ENCODE measurements at regions not wholly inside any gene's neighbourhood (a gene's known extent, or its start where the extent isn't known, plus 50 kb on each side); places are given as distances from the start of the nearest gene placed in this dataset.

DNA sequence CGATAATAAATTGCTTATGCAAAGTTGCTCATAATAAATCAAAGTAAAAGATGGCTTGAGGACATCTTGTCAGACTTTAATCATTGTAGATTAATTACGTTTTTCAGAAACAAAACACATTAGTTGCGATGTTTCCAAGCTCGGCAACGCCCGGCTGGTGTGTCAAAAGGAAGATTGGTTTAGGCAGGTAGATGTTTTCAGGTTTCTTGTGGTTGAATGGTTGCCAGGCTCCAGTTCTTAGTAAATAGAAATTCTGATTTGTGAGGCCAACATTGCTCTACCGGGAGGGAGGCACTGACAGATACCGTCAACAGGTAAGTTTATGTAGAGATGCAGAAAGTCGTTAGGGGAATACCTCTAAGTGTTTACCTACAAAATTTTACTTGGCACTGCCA is 280.3 kb downstream of the NPR3 start:
- DNase-seq: no peak

DNA sequence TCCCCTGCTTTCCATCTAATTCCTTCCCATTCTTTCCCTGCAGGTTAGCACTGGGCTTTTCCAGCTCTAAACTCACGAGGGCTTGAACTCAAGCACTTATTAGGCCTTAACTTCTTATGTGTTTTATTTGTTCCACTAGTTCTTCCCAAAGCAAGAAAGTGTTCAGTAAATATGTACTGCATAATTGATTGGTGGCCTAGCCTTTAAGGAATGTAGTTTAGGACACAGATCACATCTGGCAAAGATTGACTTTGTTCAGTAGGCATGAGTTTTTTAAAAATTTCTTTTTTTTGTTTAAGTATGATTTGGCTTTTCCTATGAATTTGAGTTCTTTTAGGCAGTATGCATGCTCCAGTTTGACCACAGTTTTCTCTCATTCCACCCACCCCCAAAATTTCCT is 285.2 kb downstream of the NPR3 start:
- no peak for DNase-seq

- DNase-seq: no peak
These were observed 297.8 kb downstream of the NPR3 start for GRCh38 chr5:33008751-33009418.

DNA sequence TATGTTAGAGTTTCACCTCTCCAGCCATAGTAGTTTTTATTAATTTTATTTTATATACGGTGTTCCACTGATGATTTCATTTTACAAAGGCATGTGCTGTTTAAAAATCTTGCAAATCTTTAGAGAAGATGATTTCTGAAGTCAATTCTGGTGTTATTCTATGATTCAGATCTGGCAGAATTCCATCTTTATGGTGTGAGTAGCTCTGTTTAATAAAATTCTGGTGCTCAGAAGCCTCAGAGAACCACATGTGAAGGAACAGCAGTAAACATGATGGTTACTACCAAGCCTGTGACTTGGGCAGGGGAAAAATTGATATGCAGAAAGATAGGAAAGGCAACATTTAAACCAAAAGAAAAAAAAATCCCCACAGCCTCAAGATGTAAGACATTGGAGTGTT is 299.7 kb downstream of the NPR3 start:
- no peak for DNase-seq

GRCh38 chr5:33011801-33012200 is 300.7 kb downstream of the NPR3 start:
- DNase-seq: no peak

DNA sequence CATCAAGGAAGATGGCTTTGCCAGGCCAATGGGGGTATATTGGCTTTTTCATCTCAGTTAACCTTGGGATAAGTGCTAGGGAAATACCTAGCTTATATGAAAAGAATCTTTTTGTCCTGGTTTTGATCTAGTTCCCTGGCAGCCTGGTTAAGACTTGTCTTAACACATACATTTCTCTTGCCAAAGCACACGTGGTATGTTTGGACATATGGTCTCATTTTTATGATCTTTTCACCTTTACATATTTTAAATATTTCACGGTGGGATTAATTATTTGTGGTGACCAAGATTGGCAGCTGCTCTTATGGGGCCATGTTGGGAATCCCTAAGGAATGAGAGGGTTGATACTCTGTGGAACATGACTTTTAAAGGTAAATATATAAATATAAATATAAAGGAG is 312.5 kb downstream of the NPR3 start:
- DNase-seq: no peak

DNA sequence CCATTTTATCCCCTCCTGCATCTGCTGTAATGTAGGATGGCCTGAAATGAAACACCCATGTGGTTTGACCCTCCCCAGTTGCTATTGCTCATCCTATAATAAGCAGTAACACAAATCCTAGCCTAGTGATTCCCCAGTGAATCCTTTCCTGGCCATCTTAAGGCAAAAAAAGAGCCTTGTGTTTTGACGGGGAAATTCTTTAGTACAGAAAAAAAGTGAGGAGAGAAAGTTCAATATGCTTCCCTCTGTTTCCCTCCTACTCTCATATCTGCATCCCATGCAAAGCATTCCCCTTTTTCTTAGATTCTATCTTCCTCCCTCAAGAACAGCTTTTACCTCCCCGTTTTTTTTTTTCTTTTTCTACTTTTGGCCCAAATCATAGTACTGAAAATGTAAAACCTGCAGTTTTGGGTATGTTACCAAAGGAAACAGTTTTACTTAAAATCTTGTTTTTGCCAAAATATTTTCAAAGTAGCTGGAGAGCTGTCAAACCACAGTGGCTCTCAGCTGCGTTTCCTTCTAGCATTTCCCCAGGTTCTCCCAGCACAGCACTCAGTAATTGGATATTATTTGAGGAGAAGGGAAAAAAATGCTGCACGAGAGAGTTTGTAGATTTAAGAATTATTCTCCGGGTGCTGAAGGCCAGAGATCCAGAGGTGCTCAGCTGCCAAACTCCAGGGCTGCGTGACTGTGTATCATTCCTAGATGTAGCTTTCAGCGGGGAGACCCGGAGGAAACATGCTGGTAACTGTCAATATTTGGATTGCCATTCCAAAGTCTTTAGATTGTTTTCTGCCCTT is 321.4 kb downstream of the NPR3 start:
- DNase-seq: peak; percentile 19

DNA sequence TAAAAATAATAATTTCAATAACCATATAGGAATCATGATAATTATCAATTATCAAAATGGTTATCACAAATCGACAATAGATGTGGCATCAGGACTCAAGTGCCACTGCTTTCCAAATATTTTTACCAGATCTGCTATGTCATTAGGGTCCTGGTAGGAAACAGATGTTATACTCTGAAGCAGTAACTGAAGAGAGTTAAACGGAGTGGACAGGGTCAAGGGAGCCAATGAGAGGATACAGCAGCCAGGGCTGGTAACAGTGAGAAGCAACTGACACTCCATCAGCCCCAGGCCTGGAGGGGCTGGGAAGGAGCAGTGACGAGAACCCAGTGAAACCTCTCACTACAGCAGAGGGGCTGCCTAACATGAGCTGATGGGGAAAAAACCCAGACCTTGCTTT is 322.4 kb downstream of the NPR3 start:
- no peak for DNase-seq

DNA sequence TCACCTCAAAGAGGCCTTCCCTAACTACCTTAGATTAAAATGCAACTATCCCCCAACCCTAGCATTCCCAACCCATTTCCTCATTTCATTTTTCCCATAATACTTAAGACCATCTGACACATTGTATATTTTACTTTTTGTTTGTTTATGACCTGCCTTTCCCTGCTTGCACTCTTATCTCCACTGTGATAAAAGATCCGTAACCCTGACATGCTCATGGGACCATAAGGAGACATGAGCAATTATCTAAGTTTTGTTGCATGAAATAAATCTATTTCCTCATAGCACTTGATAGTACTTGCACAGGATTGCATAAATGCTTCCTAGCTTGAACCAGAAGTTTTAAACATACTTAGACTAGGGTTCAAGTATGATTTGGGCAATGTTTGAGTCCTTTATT is 323.7 kb downstream of the NPR3 start:
- no peak for DNase-seq

- DNase-seq: no peak
These were observed 324.9 kb downstream of the NPR3 start for GRCh38 chr5:33035851-33036527.

GRCh38 chr5:33037076-33037475 is 326.0 kb downstream of the NPR3 start:
- no peak for DNase-seq

DNA sequence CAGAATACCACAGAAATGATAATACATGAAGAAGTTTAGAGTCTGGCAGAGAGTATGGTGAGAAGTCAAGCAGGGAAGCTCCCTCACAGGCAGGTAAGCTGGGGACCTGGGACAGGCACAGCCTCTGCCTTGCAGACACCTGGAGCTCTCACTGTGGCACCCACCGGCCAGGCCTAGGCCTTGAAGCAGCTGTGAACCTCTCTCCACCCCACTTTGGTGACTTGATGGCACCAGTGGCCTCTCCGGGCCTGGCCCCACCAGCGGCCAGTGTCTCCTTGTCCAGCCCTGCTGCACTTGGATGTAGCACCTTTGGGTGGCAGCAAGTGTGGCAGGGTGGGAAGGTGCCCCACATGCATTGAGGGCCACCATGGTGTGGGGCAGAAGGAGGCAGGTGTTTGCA is 330.5 kb downstream of the NPR3 start:
- no peak for DNase-seq

DNA sequence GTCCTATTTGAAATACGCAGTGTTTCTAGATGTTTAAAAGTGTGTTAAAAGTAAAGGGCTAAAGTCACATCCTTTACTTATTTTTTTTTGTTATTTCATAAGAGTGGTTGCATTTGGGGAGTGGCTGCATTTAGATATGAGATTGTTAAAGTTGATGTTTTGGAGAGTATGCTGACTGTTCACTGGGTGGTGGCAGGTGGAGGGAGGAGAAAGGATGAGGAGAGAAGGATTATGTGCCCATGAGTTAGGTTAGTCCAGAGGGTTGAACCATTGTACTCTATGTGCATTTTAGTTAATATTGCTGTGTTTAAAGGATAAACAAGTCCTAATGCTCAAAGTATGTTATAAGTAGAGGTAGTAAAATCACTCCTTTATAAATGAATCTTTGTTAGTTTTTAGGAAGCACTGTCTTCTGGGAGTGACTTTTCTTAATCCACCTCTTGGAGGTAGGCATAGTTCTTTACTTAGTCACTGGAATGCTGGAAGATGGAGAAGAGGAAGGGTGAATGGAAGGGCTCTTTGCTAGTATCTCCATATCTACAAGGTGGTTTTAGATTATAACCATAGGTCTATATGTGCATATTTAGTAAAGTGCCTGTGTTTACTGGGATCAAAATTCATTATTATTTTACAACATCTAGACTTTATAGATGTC is 332.3 kb downstream of the NPR3 start:
- DNase-seq: no peak

DNA sequence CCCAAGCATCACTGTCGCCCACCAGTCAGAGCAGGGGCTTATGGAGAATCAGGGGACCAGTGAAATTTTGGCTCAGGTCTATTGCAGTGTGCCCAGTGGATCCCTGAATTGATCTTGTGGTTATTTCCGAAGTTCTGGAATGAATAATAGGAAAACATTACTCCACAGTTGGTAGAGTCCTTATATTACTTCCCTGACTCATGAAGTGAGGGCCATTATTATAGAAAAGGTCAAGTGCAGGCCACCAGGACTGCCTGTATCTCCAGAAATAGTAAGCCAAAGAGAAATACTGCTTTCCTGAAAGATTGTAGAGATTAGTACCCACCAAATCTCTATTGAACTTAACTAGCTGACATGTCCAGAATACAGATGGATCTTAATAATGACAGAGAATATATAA is 335.0 kb downstream of the NPR3 start:
- DNase-seq: no peak

DNA sequence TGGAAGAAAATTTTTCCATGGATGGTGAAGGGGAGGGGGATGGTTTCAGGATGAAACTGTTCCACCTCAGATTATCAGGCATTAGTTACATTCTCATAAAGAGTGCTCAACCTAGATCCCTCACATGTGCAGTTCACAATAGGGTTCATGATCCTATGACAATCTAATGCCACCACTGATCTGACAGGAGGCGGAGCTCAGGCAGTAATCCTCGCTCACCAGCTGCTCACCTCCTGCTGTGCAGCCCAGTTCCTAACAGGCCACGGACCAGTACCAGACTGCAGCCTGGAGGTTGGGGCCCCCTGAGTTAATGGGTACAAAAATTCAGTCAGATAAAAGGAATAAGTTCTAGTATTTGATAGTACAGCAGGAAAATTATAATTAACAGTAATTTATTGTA is 337.2 kb downstream of the NPR3 start:
- no peak for DNase-seq

DNA sequence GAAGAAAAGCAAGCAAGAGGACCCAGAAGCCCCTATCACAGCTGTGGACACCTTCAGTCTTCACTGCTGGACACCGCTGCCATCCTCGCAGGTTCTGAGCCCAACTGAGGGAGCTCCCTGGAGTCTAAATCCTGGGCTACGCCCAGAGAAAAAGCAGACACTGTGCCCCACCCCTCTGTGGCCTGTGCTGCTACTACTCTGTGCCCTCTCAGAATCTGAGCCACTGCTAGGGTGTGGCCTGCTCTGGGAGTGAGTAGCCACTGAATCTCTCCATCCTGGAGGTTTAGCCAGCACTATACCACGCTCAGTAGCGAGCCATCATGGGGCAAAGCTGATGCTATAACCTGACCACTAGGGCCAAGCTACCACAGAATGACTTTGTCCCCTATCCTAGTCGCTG is 338.2 kb downstream of the NPR3 start:
- DNase-seq: no peak

DNA sequence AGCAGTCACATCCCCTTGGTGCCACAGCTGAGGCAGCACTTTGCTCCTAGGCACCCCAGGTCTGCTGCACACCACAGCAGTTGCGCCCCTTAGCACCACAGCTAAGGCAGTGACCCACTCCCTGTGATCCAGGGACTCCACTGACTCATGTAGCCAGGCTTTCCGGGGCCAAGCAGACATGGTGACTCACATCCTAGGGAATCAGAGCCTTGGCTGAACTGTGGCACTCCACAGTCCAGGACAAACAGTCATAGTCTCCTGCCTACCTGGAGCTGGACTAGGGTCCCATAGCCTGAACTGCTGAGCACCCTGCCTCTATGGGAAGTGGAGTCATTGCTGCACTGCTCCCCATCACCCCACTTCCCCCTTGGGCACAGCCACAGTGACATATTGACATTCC is 338.7 kb downstream of the NPR3 start:
- peak; percentile 64 for DNase-seq

DNA sequence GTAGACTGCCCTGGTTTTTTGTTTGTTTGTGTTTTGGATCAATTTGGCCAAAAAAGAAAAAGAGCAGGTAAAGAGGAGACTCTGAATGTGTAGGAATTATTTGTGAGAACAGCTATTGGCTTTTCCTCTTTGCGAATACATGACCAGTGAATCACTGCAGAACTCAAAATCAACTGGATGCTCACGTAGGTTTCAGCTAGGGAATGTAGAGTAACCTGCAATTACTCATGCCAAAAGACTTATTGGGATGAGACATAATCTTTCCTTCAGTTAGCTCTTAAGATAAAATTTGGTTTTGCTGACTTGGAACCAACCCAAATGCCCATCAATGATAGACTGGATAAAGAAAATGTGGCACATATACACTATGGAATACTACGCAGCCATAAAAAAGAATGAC is 348.0 kb downstream of the NPR3 start:
- no peak for DNase-seq

- DNase-seq: no peak
These were observed 354.0 kb downstream of the NPR3 start for GRCh38 chr5:33065131-33065530.

GRCh38 chr5:33067291-33067690 is 356.2 kb downstream of the NPR3 start:
- DNase-seq: no peak

GRCh38 chr5:33068786-33069185 is 357.7 kb downstream of the NPR3 start:
- no peak for DNase-seq

- DNase-seq: no peak
These were observed 361.2 kb downstream of the NPR3 start for GRCh38 chr5:33072296-33072695.

DNA sequence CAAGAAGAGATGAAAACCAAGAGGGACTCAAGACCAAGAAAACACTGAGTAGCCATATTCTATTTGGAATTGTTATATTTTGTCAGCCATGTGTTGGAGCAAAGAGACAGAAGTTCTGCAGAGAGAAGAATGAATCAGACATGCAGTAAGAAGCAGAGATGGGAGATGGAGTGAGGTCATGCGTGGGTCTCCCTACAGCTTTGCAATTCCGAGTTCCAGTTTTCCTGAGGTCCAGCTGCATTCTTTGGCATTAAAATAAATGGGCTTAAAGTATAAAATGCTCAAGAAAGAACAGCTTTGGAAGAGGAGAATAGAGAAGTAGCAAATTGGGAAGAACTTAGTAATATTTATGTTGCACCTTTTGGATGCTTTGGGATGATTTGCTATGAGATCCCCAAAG is 361.6 kb downstream of the NPR3 start:
- no peak for DNase-seq

GRCh38 chr5:33073881-33074327 is 362.8 kb downstream of the NPR3 start:
- no peak for DNase-seq

Measured in amniotic stem cell (primary cell).